H1 (cell line): ENCODE measurements at regions not wholly inside any gene's neighbourhood (a gene's known extent, or its start where the extent isn't known, plus 50 kb on each side); places are given as distances from the start of the nearest gene placed in this dataset.

Experiments used
- CTCF ChIA-PET: fragments of 300-600 bp; sonication (Branson Sonifier 250); formaldehyde crosslinking; loops from one replicate; lab custom pipeline; 2021; ENCODE audit not compliant: partially characterized antibody; lab: Charles Lee
- POLR2A ChIA-PET: fragments of 300-600 bp; sonication (Branson Sonifier 250); formaldehyde crosslinking; loops from one replicate; lab custom pipeline; 2021; ENCODE audit warnings: inconsistent platforms; ENCODE audit not compliant: partially characterized antibody; lab: Charles Lee
- DNase-seq, 2 experiments: peaks; one replicate each; pipeline versions ENCODE4 v3.0.0 to v3.0.0-alpha.2; 2010 to 2022; ENCODE audit warnings: low spot score in 2 of 2, low read depth in 1 of 2, mixed read lengths in 1 of 2
- FAIRE-seq: peaks from 2 replicates; lab custom pipeline; 2011; peaks lifted over from hg19 to GRCh38; lab: Jason Lieb, UNC
- H2AFZ ChIP-seq: 2 replicates; pipeline ENCODE4 v1.8.1; 2012; ENCODE audit warnings: low read length, inconsistent platforms
- H2AK5ac ChIP-seq: 2 replicates; pipeline ENCODE4 v1.6.1; 2013; ENCODE audit warnings: low read depth, low read length
- H2BK120ac ChIP-seq: replicated peaks from 2 replicates; pipeline ENCODE3; 2013; ENCODE audit warnings: low read depth, low read length, inconsistent platforms
- H2BK12ac ChIP-seq: 2 replicates; pipeline ENCODE4 v1.6.1; 2013; ENCODE audit warnings: low read depth, low read length
- H2BK15ac ChIP-seq: 2 replicates; pipeline ENCODE4 v1.6.1; 2013; ENCODE audit warnings: low read length
- H2BK20ac ChIP-seq: 2 replicates; pipeline ENCODE4 v1.6.1; 2013; ENCODE audit warnings: low read length
- H2BK5ac ChIP-seq: 2 replicates; pipeline ENCODE4 v1.6.1; 2013; ENCODE audit warnings: low read depth, low read length
- H3K14ac ChIP-seq: 2 replicates; pipeline ENCODE4 v1.6.1; 2013; ENCODE audit warnings: inconsistent platforms; ENCODE audit not compliant: insufficient read length
- H3K18ac ChIP-seq: 2 replicates; pipeline ENCODE4 v1.6.1; 2013; ENCODE audit warnings: low read length; ENCODE audit errors: extremely low read depth
- H3K23ac ChIP-seq: 2 replicates; pipeline ENCODE4 v1.6.1; 2013; ENCODE audit warnings: inconsistent platforms; ENCODE audit not compliant: insufficient read length
- H3K23me2 ChIP-seq: 2 replicates; pipeline ENCODE4 v1.6.1; 2013; ENCODE audit warnings: low read depth, low read length
- H3K27ac ChIP-seq: 2 replicates; pipeline ENCODE4 v1.6.1; 2011; ENCODE audit warnings: low read depth, low read length, inconsistent platforms
- H3K27me3 ChIP-seq, 4 experiments: replicated peaks in 1 of 4; 1 replicate in 1 of 4; 2 replicates in 3 of 4; pipeline versions ENCODE4 v1.6.1 to v1.8.1; 2011 to 2013; ENCODE audit warnings: low read length in 3 of 4, mild to moderate bottlenecking in 3 of 4, inconsistent platforms in 2 of 4, mixed read lengths in 2 of 4, moderate library complexity in 1 of 4; ENCODE audit not compliant: control insufficient read depth in 3 of 4, insufficient read depth in 3 of 4; ENCODE audit errors: extremely low read depth in 1 of 4
- H3K36me3 ChIP-seq, 4 experiments: 2 replicates each; pipeline versions ENCODE4 v1.6.1 to v1.8.1; 2011 to 2013; ENCODE audit warnings: mild to moderate bottlenecking in 4 of 4, low read length in 3 of 4, moderate library complexity in 2 of 4, control low read depth in 1 of 4, inconsistent platforms in 1 of 4; ENCODE audit not compliant: insufficient read depth in 4 of 4, control insufficient read depth in 2 of 4
- H3K4ac ChIP-seq: replicated peaks from 2 replicates; pipeline ENCODE3; 2013; ENCODE audit warnings: low read length, low read depth, mixed read lengths, inconsistent platforms; ENCODE audit not compliant: insufficient read length
- H3K4me1 ChIP-seq, 4 experiments: replicated peaks in 1 of 4; 1 replicate in 1 of 4; 2 replicates in 3 of 4; pipeline versions ENCODE4 v1.6.1 to v1.8.1; 2011 to 2013; ENCODE audit warnings: low read length in 3 of 4, inconsistent platforms in 2 of 4, mixed read lengths in 1 of 4; ENCODE audit not compliant: insufficient read depth in 4 of 4, control insufficient read depth in 3 of 4
- H3K4me2 ChIP-seq, 2 experiments: 2 replicates each; pipeline versions ENCODE4 v1.6.1 to v1.8.1; 2011 to 2013; ENCODE audit warnings: low read depth in 2 of 2, low read length in 2 of 2, control low read depth in 1 of 2, inconsistent platforms in 1 of 2, mild to moderate bottlenecking in 1 of 2; ENCODE audit not compliant: insufficient read depth in 1 of 2
- H3K4me3 ChIP-seq, 4 experiments: fragments of 200-600, 300-600 bp in 1 of 4; sonication (generic), shearing (Covaris generic), sonication (Bioruptor Twin) in 1 of 4; 2 replicates each; pipeline versions ENCODE4 v1.5.1 to v1.8.1; 2011 to 2016; ENCODE audit warnings: low read length in 4 of 4, low read depth in 3 of 4, control low read depth in 2 of 4, inconsistent platforms in 2 of 4, mild to moderate bottlenecking in 2 of 4, mixed read lengths in 1 of 4, moderate library complexity in 1 of 4; ENCODE audit not compliant: insufficient read depth in 2 of 4; ENCODE audit errors: extremely low read depth in 1 of 4
- H3K56ac ChIP-seq: replicated peaks from 2 replicates; pipeline ENCODE3; 2013; ENCODE audit warnings: low read depth, mild to moderate bottlenecking, mixed read lengths, low read length, inconsistent platforms; ENCODE audit not compliant: insufficient read length
- H3K79me1 ChIP-seq: 2 replicates; pipeline ENCODE4 v1.6.1; 2013; ENCODE audit warnings: low read depth, low read length, control low read depth
- H3K79me2 ChIP-seq, 2 experiments: 2 replicates each; pipeline versions ENCODE4 v1.6.1 to v1.8.1; 2012 to 2013; ENCODE audit warnings: low read length in 2 of 2, mild to moderate bottlenecking in 2 of 2, inconsistent platforms in 1 of 2; ENCODE audit not compliant: insufficient read depth in 2 of 2, control insufficient read depth in 1 of 2
- H3K9ac ChIP-seq, 4 experiments: replicated peaks in 1 of 4; 1 replicate in 1 of 4; 2 replicates in 3 of 4; pipeline versions ENCODE4 v1.6.1 to v1.8.1; 2011 to 2013; ENCODE audit warnings: low read depth in 3 of 4, low read length in 3 of 4, control low read depth in 2 of 4, mild to moderate bottlenecking in 2 of 4, moderate library complexity in 2 of 4, inconsistent platforms in 1 of 4; ENCODE audit errors: extremely low read depth in 1 of 4
- H3K9me3 ChIP-seq, 2 experiments: 2 replicates each; pipeline versions ENCODE4 v1.6.1 to v1.8.1; 2012 to 2013; ENCODE audit warnings: mild to moderate bottlenecking in 2 of 2, moderate library complexity in 2 of 2, control low read depth in 1 of 2, inconsistent platforms in 1 of 2, low read depth in 1 of 2, low read length in 1 of 2, mixed read lengths in 1 of 2; ENCODE audit not compliant: insufficient read depth in 2 of 2
- H4K20me1 ChIP-seq, 2 experiments: replicated peaks in 1 of 2; 2 replicates each; pipeline versions ENCODE3 to v1.8.1; 2011 to 2013; ENCODE audit warnings: inconsistent platforms in 2 of 2, low read length in 2 of 2, mild to moderate bottlenecking in 1 of 2; ENCODE audit not compliant: insufficient read depth in 2 of 2, control insufficient read depth in 1 of 2
- H4K5ac ChIP-seq: 2 replicates; pipeline ENCODE4 v1.6.1; 2013; ENCODE audit warnings: low read length, low read depth, mixed read lengths, inconsistent platforms; ENCODE audit not compliant: insufficient read length
- H4K8ac ChIP-seq: 2 replicates; pipeline ENCODE4 v1.8.0; 2013; ENCODE audit warnings: mild to moderate bottlenecking, moderate library complexity, low read length, inconsistent platforms; ENCODE audit not compliant: insufficient read depth; ENCODE audit errors: extremely low read depth
- H4K91ac ChIP-seq: replicated peaks from 2 replicates; pipeline ENCODE3; 2013; ENCODE audit warnings: low read length, mixed read lengths, inconsistent platforms; ENCODE audit not compliant: insufficient read length
- ATF2 ChIP-seq: IDR thresholded peaks from 2 replicates; pipeline ENCODE4 v1.6.1; 2012; ENCODE audit warnings: low read length, inconsistent platforms
- BRCA1 ChIP-seq: IDR thresholded peaks from 2 replicates; pipeline ENCODE4 v1.6.1; 2012; ENCODE audit warnings: low read depth, low read length, improper control_type of control experiment
- CBX5 ChIP-seq: fragments of 300-800, 300-1000 bp; sonication (generic); IDR thresholded peaks from 2 replicates; pipeline ENCODE4 v1.7.1; 2016; ENCODE audit warnings: antibody characterized with exemption, low read length, low read depth
- CBX8 ChIP-seq: fragments of 300-800, 300-1000 bp; sonication (generic); IDR thresholded peaks from 2 replicates; pipeline ENCODE4 v1.7.1; 2016; ENCODE audit warnings: low read depth, low read length, borderline replicate concordance
- CEBPB ChIP-seq: IDR thresholded peaks from 2 replicates; pipeline ENCODE4 v1.6.1; 2012; ENCODE audit warnings: low read depth, low read length
- JUN ChIP-seq: IDR thresholded peaks from 2 replicates; pipeline ENCODE4 v1.6.1; 2011; ENCODE audit warnings: low read depth, mild to moderate bottlenecking, improper control_type of control experiment, low read length
- MAFK ChIP-seq: IDR thresholded peaks from 2 replicates; pipeline ENCODE4 v1.6.1; 2012; ENCODE audit warnings: low read depth, mild to moderate bottlenecking, improper control_type of control experiment, low read length
- RBBP5 ChIP-seq: IDR thresholded peaks from 2 replicates; pipeline ENCODE4 v1.7.1; 2012; ENCODE audit warnings: low read depth, mild to moderate bottlenecking, inconsistent platforms, low read length, moderate library complexity, borderline replicate concordance
- TAF1 ChIP-seq: IDR thresholded peaks from 2 replicates; pipeline ENCODE4 v1.6.1; 2011; ENCODE audit warnings: mild to moderate bottlenecking, low read depth, low read length
- USF2 ChIP-seq: IDR thresholded peaks from 2 replicates; pipeline ENCODE4 v1.6.1; 2011; ENCODE audit warnings: low read length, improper control_type of control experiment

- H4K91ac ChIP-seq, result no peak overlapping the region
- no peak overlapping the region for H4K8ac ChIP-seq
- H3K79me2 ChIP-seq, result no peaks in the 10 kb centered on the region
- DNase-seq, result no peak
- no peaks in the 10 kb centered on the region for H3K9me3 ChIP-seq
- H3K56ac ChIP-seq, result no peak overlapping the region
- H3K23me2 ChIP-seq, result no peaks in the 10 kb centered on the region
- no peak overlapping the region for H2BK120ac ChIP-seq
- no peaks in the 10 kb centered on the region for H3K36me3 ChIP-seq
- H2BK20ac ChIP-seq, result no peak overlapping the region
- H2BK15ac ChIP-seq, result no peak overlapping the region
- H2AFZ ChIP-seq, result no peak overlapping the region
- no peak overlapping the region for H2BK12ac ChIP-seq
- no peak overlapping the region for H2BK5ac ChIP-seq
- no peaks in the 10 kb centered on the region for H3K27me3 ChIP-seq
- H3K23ac ChIP-seq, result no peak overlapping the region
- H3K18ac ChIP-seq, result no peak overlapping the region
- H3K4me2 ChIP-seq, result no peak overlapping the region
- no peak overlapping the region for H3K27ac ChIP-seq
- H2AK5ac ChIP-seq, result no peak overlapping the region
- no peak overlapping the region for H3K9ac ChIP-seq
- H3K4me3 ChIP-seq, result no peak overlapping the region
- no peak overlapping the region for H4K5ac ChIP-seq
- H4K20me1 ChIP-seq, result no peaks in the 10 kb centered on the region
- H3K79me1 ChIP-seq, result no peaks in the 10 kb centered on the region
- H3K14ac ChIP-seq, result no peak overlapping the region
- POLR2A ChIA-PET, result no interaction called here
- H3K4ac ChIP-seq, result no peak overlapping the region
- no peaks in the 10 kb centered on the region for H3K4me1 ChIP-seq
- no peak for FAIRE-seq
- CTCF ChIA-PET, result no interaction called here
- TF ChIP-seq MAFK (no peak), RBBP5 (no peak), CBX8 (no peak), BRCA1 (no peak), ATF2 (no peak), TAF1 (no peak), USF2 (no peak), CBX5 (no peak), JUN (no peak), CEBPB (no peak)
Observed at GRCh38 chr3:86149054-86149453, 841.9 kb downstream of the VGLL3 start.
